ENCODE measurements at regions not wholly inside any gene's neighbourhood (a gene's known extent, or its start where the extent isn't known, plus 50 kb on each side); places are given as distances from the start of the nearest gene placed in this dataset.
A peak's percentile ranks its signal among the peaks of the same experiment; 100 is the strongest.
"Not testable (repeated sequence)": the region's sequence is repeated elsewhere in the genome, so short reads cannot be mapped to it uniquely, and the experiment has no call there.

- no peak for DNase-seq (ENCODE audit: insufficient read length, low spot score)
- no peak for FAIRE-seq
Observed at GRCh38 chr3:145063616-145064015, 1092.0 kb downstream of the DIPK2A start.

- DNase-seq (ENCODE audit: insufficient read length, low spot score) (no peak), FAIRE-seq (no peak)
Observed at GRCh38 chr3:145070795-145071194, 1090.2 kb downstream of the PLOD2 start.

GRCh38 chr3:145079436-145079835 is 1081.5 kb downstream of the PLOD2 start:
- no peak for FAIRE-seq

GRCh38 chr3:145087038-145087437 is 1073.9 kb downstream of the PLOD2 start:
- FAIRE-seq (no peak), DNase-seq (ENCODE audit: insufficient read length, low spot score) (no peak)

More at GRCh38 chr3:145079436-145079835, 1081.5 kb downstream of the PLOD2 start:
- no peak for DNase-seq (ENCODE audit: insufficient read length, low spot score)

- DNase-seq (ENCODE audit: insufficient read length, low spot score) (no peak), FAIRE-seq (no peak)
Observed at GRCh38 chr3:145088917-145089316, 1072.1 kb downstream of the PLOD2 start.

- FAIRE-seq (no peak), DNase-seq (ENCODE audit: insufficient read length, low spot score) (no peak)
Observed at GRCh38 chr3:145089337-145089736, 1071.6 kb downstream of the PLOD2 start.

GRCh38 chr3:145094355-145094941 is 1066.5 kb downstream of the PLOD2 start:
- no peak for FAIRE-seq
- DNase-seq (ENCODE audit: insufficient read length, low spot score), result no peak

GRCh38 chr3:145111141-145111540 is 1049.8 kb downstream of the PLOD2 start:
- not testable (repeated sequence) for DNase-seq (ENCODE audit: insufficient read length, low spot score); FAIRE-seq

- DNase-seq (ENCODE audit: insufficient read length, low spot score), result no peak
- no peak for FAIRE-seq
Observed at GRCh38 chr3:145116769-145117168, 1044.2 kb downstream of the PLOD2 start.

- FAIRE-seq, result no peak
- DNase-seq (ENCODE audit: insufficient read length, low spot score), result no peak
Observed at GRCh38 chr3:145118303-145118702, 1042.7 kb downstream of the PLOD2 start.

- DNase-seq (ENCODE audit: insufficient read length, low spot score) (no peak), FAIRE-seq (no peak)
Observed at GRCh38 chr3:145124900-145125678, 1035.9 kb downstream of the PLOD2 start.

- DNase-seq (ENCODE audit: insufficient read length, low spot score) (no peak), FAIRE-seq (no peak)
Observed at GRCh38 chr3:145133281-145133680, 1027.7 kb downstream of the PLOD2 start.

- DNase-seq (ENCODE audit: insufficient read length, low spot score) (no peak), FAIRE-seq (no peak)
Observed at GRCh38 chr3:145134738-145135137, 1026.2 kb downstream of the PLOD2 start.

GRCh38 chr3:145144361-145144760 is 1016.6 kb downstream of the PLOD2 start:
- DNase-seq (ENCODE audit: insufficient read length, low spot score) (no peak), FAIRE-seq (no peak)

GRCh38 chr3:145145461-145145860 is 1015.5 kb downstream of the PLOD2 start:
- no peak for DNase-seq (ENCODE audit: insufficient read length, low spot score)
- no peak for FAIRE-seq

GRCh38 chr3:145159640-145160039 is 1001.3 kb downstream of the PLOD2 start:
- FAIRE-seq (no peak), DNase-seq (ENCODE audit: insufficient read length, low spot score) (no peak)

GRCh38 chr3:145170121-145170520 is 990.9 kb downstream of the PLOD2 start:
- DNase-seq (ENCODE audit: insufficient read length, low spot score) (no peak), FAIRE-seq (no peak)

- FAIRE-seq (no peak), DNase-seq (ENCODE audit: insufficient read length, low spot score) (no peak)
Observed at GRCh38 chr3:145175626-145176025, 985.4 kb downstream of the PLOD2 start.

- DNase-seq (ENCODE audit: insufficient read length, low spot score) (no peak), FAIRE-seq (no peak)
Observed at GRCh38 chr3:145176907-145177306, 984.1 kb downstream of the PLOD2 start.

- no peak for DNase-seq (ENCODE audit: insufficient read length, low spot score)
Observed at GRCh38 chr3:145177828-145178227, 983.2 kb downstream of the PLOD2 start.

GRCh38 chr3:145182196-145182911 is 978.6 kb downstream of the PLOD2 start:
- FAIRE-seq (peak; percentile 64), DNase-seq (ENCODE audit: insufficient read length, low spot score) (no peak)

More at GRCh38 chr3:145177828-145178227, 983.2 kb downstream of the PLOD2 start:
- FAIRE-seq, result no peak

- peak; percentile 18 for FAIRE-seq
- DNase-seq (ENCODE audit: insufficient read length, low spot score), result no peak
Observed at GRCh38 chr3:145183261-145183660, 977.7 kb downstream of the PLOD2 start.

All from GM19239 (cell line).